Parathyroid adenoma (tissue), 2 donors: ENCODE measurements at regions not wholly inside any gene's neighbourhood (a gene's known extent, or its start where the extent isn't known, plus 50 kb on each side); places are given as distances from the start of the nearest gene placed in this dataset.

Source experiments
- H2AFZ ChIP-seq: fragments of 300-600 bp; sonication (generic); one replicate; pipeline ENCODE4 v1.7.0; 2017; ENCODE audit warnings: antibody characterized with exemption, mild to moderate bottlenecking
- H3K27ac ChIP-seq: fragments of 300-600 bp; sonication (generic); one replicate; pipeline ENCODE4 v1.7.0; 2017
- H3K27me3 ChIP-seq: fragments of 300-600 bp; sonication (generic); one replicate; pipeline ENCODE4 v1.7.0; 2017; ENCODE audit warnings: low read length; ENCODE audit not compliant: control insufficient read depth, insufficient read depth
- H3K36me3 ChIP-seq: fragments of 300-600 bp; sonication (generic); one replicate; pipeline ENCODE4 v1.7.0; 2017; ENCODE audit warnings: low read length; ENCODE audit not compliant: control insufficient read depth, insufficient read depth
- H3K4me1 ChIP-seq: fragments of 300-600 bp; sonication (generic); one replicate; pipeline ENCODE4 v1.7.0; 2017; ENCODE audit warnings: control low read depth
- H3K4me2 ChIP-seq: fragments of 300-600 bp; sonication (generic); one replicate; pipeline ENCODE4 v1.7.0; 2017; ENCODE audit warnings: low read length
- H3K4me3 ChIP-seq: fragments of 300-600 bp; sonication (generic); one replicate; pipeline ENCODE4 v1.7.0; 2017; ENCODE audit warnings: low read depth, low read length
- H3K79me2 ChIP-seq: fragments of 300-600 bp; sonication (generic); one replicate; pipeline ENCODE4 v1.7.0; 2017; ENCODE audit warnings: control low read depth
- H3K9ac ChIP-seq: fragments of 300-600 bp; sonication (generic); one replicate; pipeline ENCODE4 v1.7.0; 2017; ENCODE audit warnings: mild to moderate bottlenecking
- H3K9me3 ChIP-seq: fragments of 300-600 bp; sonication (generic); one replicate; pipeline ENCODE4 v1.7.0; 2017; ENCODE audit warnings: low read length; ENCODE audit not compliant: control insufficient read depth
- CTCF ChIP-seq: fragments of 300-600 bp; sonication (generic); IDR thresholded peaks from one replicate; pipeline ENCODE4 v1.7.0; 2017; ENCODE audit warnings: antibody characterized with exemption, mild to moderate bottlenecking
- donor health status: primary hyperparathyroidism.

GRCh38 chr2:222807431-222807830 is 53.4 kb upstream of the ACSL3 start:
- no peak for TF ChIP-seq CTCF
- Histone ChIP-seq H3K4me2 (no peak overlapping the region), H2AFZ (peak overlapping the region; percentile 73), H3K9ac (no peak overlapping the region), H3K9me3 (no peaks in the 10 kb centered on the region), H3K4me1 (peaks cover 27% of the 10 kb centered on the region), H3K79me2 (no peaks in the 10 kb centered on the region), H3K4me3 (no peak overlapping the region), H3K27ac (peak overlapping the region; percentile 58), H3K27me3 (no peaks in the 10 kb centered on the region), H3K36me3 (no peaks in the 10 kb centered on the region)

GRCh38 chr2:222809582-222809981 is 51.3 kb upstream of the ACSL3 start:
- Histone ChIP-seq H3K9me3 (no peaks in the 10 kb centered on the region), H3K36me3 (no peaks in the 10 kb centered on the region)

GRCh38 chr2:222810044-222810443 is 50.8 kb upstream of the ACSL3 start:
- no peaks in the 10 kb centered on the region for H3K9me3 ChIP-seq
- no peak overlapping the region for H3K9ac ChIP-seq
- TF ChIP-seq CTCF = no peak
- H2AFZ ChIP-seq = peak overlapping the region; percentile 19
- H3K4me3 ChIP-seq = no peak overlapping the region
- H3K79me2 ChIP-seq = no peaks in the 10 kb centered on the region
- H3K4me1 ChIP-seq = peaks cover 31% of the 10 kb centered on the region
- no peak overlapping the region for H3K27ac ChIP-seq
- H3K27me3 ChIP-seq = no peaks in the 10 kb centered on the region
- no peaks in the 10 kb centered on the region for H3K36me3 ChIP-seq
- H3K4me2 ChIP-seq = no peak overlapping the region

More at GRCh38 chr2:222809582-222809981, 51.3 kb upstream of the ACSL3 start:
- H3K9ac ChIP-seq = no peak overlapping the region
- H3K4me2 ChIP-seq = no peak overlapping the region
- no peak overlapping the region for H3K27ac ChIP-seq
- no peak overlapping the region for H3K4me3 ChIP-seq
- no peaks in the 10 kb centered on the region for H3K27me3 ChIP-seq
- peak overlapping the region; percentile 19 for H2AFZ ChIP-seq
- TF ChIP-seq CTCF = no peak
- no peaks in the 10 kb centered on the region for H3K79me2 ChIP-seq
- peaks cover 31% of the 10 kb centered on the region for H3K4me1 ChIP-seq
